Esophagus muscularis mucosa (tissue), 4 donors: ENCODE measurements at regions not wholly inside any gene's neighbourhood (a gene's known extent, or its start where the extent isn't known, plus 50 kb on each side); places are given as distances from the start of the nearest gene placed in this dataset.

Experiments
- CTCF ChIP-seq, 3 experiments: fragments of 200-600 bp in 2 of 3; fragments of 450-650 bp in 1 of 3; sonication (generic) in 2 of 3; IDR thresholded peaks; one replicate each; pipeline ENCODE4 v1.5.1; 2017 to 2019; ENCODE audit warnings: antibody characterized with exemption in 3 of 3, mild to moderate bottlenecking in 2 of 3, moderate library complexity in 1 of 3
- EP300 ChIP-seq: sonication (generic); formaldehyde crosslinking; IDR thresholded peaks from one replicate; pipeline ENCODE4 v1.6.1; 2017; ENCODE audit warnings: antibody characterized with exemption
- POLR2A ChIP-seq: fragments of 450-650 bp; IDR thresholded peaks from one replicate; pipeline ENCODE4 v1.6.1; 2017; ENCODE audit warnings: antibody characterized with exemption, moderate library complexity, mild to moderate bottlenecking, low read depth

- TF ChIP-seq CTCF (IDR thresholded peaks at IDR 0.05), result no peak
- no peak for TF ChIP-seq POLR2A
- no peak for TF ChIP-seq EP300
Observed at GRCh38 chr3:168325684-168326083, 230.0 kb upstream of the GOLIM4 start.
